AG10803 (cell line): ENCODE measurements at regions not wholly inside any gene's neighbourhood (a gene's known extent, or its start where the extent isn't known, plus 50 kb on each side); places are given as distances from the start of the nearest gene placed in this dataset.
"Not testable (repeated sequence)": the region's sequence is repeated elsewhere in the genome, so short reads cannot be mapped to it uniquely, and the experiment has no call there.

Source experiments
- DNase-seq: peaks from one replicate; pipeline ENCODE4 v3.0.0; 2010; ENCODE audit warnings: low read depth
- H3K4me3 ChIP-seq: 2 replicates; pipeline ENCODE4 v1.5.1; 2011; ENCODE audit warnings: mild to moderate bottlenecking, low read length, control low read depth
- TF ChIP-seq, protein P1 (sequence below): conservative IDR thresholded peaks from 2 replicates; pipeline ENCODE4 v1.5.1; 2011; ENCODE audit warnings: mild to moderate bottlenecking, low read length, control low read depth, inconsistent platforms

DNA sequence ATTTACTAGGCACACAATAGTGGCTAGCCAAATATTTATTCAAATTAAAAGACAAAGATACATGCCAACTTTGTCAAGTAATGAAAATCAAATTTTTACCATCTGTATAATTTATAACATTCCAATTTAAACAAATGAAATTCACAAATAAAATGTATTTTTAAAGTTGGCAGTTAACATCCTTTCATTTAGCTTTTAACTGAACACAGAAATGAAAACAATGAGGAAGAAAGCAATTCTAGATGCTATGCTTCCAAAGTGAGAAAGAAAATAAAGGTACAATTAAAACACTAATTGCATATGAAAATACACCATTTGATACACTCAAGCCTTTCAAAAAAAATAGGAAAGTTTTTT lies 123.1 kb downstream of the MPP7 start:
- no peak overlapping the region for H3K4me3 ChIP-seq
- TF ChIP-seq, protein P1, sequence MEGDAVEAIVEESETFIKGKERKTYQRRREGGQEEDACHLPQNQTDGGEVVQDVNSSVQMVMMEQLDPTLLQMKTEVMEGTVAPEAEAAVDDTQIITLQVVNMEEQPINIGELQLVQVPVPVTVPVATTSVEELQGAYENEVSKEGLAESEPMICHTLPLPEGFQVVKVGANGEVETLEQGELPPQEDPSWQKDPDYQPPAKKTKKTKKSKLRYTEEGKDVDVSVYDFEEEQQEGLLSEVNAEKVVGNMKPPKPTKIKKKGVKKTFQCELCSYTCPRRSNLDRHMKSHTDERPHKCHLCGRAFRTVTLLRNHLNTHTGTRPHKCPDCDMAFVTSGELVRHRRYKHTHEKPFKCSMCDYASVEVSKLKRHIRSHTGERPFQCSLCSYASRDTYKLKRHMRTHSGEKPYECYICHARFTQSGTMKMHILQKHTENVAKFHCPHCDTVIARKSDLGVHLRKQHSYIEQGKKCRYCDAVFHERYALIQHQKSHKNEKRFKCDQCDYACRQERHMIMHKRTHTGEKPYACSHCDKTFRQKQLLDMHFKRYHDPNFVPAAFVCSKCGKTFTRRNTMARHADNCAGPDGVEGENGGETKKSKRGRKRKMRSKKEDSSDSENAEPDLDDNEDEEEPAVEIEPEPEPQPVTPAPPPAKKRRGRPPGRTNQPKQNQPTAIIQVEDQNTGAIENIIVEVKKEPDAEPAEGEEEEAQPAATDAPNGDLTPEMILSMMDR = no peak
- no peak for DNase-seq

DNA sequence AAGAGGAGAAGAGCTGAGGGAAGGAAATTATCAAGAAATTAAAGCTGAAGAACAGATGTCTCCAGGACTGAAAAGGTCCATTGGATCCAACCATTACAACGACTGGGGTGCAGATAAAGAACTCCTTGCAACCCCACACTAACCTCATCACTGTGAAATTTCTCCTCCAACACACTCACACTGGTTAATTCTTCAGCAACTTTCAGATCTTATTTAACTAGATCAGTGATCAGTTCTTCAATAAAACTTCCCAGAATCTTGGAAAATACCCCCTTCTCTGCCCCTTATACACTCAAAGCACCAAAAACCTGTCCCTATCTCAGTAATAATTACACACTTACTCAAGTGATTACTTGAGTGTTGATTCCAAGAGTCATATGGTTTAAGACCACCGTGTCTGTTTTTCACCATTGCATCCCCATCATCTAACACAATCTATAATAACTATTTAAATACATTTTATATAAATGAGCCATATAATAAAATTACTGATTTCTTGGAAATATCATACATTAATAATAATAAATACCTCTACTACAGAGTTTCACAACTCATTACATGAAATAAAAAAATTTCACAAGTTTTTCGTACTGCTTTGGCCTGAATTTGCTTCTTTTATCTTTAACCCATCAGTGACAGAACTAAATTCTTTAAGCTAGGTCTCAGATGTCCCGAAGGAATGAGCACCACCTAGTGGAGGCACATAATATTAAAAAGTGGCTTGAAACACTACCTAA lies 123.7 kb downstream of the MPP7 start:
- no peak overlapping the region for H3K4me3 ChIP-seq
- peak; percentile 73 for DNase-seq
- TF ChIP-seq, protein P1 = peak; percentile 77

DNA sequence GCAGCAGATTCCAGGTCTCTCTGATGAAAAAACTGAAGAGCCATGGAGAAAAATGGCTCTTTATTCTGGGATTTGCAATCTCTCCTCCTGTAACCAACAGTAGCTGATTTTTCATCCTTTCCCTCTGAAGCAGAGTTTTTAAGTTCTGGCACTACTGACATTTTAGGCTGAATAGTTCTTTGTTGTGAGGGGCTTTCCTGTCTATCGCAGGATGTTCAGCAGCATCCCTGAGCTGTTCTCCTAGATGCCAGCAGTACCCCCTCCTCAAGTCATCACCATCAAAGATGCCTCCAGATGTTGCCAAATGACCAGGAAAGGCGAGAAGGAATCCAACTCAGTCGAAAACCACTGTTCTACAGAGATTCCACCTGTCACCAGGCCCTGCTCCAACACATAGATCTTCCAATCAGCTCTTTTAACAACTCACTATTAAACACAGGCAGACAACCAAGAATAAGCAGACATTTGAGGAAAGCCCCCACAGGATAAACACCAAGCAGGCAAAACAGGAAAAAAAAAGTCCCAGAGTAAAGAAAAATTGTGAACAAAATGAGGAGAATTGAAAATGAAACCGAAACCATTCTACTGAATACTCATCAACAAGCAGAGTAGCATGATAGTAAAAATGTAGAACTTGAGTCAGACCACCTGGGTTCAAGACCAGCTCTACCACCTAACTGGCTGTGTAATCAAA lies 124.8 kb downstream of the MPP7 start:
- peak; percentile 10 for DNase-seq
- H3K4me3 ChIP-seq = no peak overlapping the region
- TF ChIP-seq, protein P1 = no peak

DNA sequence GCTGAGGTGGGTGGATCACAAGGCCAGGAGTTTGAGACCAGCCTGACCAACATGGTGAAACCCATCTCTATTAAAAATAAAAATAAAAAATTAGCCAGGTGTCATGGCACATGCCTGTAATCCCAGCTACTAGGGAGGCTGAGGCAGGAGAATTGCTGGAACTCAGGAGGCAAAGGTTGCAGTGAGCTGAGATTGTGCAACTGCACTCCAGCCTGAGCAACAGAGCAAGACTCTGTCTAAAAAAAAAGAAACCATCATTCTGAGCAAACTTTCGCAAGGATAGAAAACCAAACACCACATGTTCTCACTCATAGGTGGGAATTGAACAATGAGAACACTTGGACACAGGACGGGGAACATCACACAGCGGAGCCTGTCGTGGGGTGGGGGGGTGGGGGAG lies 126.4 kb downstream of the MPP7 start:
- H3K4me3 ChIP-seq = not testable (repeated sequence)
- DNase-seq = peak; percentile 33

DNA sequence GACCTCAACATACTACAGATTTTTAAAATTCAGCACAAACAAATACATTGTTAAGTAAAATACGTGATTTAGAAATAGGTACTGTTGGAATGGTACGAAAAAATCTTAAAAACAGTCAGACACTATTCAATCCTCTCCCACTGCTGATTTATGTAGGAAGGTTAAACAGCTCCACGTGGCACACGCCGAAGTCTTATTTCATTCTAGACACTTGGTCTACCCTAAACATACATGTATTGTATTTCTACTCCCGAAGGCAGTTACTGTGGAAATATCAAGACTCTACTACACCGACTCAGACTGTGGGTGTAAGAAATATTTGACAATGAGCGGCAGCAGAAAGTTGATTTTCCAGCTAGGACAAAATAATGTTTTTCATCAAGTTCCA lies 130.6 kb downstream of the MPP7 start:
- H3K4me3 ChIP-seq = no peak overlapping the region
- no peak for DNase-seq
- TF ChIP-seq, protein P1 = no peak

DNA sequence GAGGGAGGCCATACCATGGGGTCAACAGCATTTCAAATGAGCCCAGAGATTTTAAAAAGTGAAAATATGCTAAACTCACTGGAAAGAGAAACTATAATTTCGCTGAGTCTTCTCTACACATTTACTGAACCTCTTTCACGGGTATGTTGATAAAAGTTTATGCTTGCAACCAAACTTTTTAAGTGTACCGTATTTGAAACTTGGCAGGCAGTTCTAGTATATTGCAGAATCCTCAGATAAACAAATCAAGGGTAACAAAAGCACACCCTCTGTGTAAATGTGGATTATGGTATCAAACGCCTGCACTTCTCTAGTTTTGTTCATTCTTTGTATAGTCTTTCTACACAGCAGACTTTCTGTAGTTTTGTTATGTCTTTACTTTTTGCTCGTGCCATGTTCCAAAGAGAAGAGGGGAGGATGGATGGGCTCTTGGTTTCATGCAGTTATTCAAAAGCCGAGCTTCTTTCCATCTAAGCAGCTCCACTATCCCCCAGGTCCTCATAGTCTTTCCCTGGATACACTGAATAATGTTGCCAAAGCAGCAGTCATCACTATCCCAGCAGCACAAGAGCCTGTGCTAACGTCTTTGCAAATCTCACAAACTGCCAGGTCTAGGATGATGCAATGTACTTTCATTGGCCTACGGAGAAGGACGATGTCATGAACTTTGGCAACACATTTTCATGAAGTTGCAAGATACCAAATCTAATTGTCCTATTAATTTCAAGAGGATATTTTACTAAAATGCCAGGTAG lies 131.2 kb downstream of the MPP7 start:
- DNase-seq = peak; percentile 35
- H3K4me3 ChIP-seq = no peak overlapping the region
- TF ChIP-seq, protein P1 = no peak

DNA sequence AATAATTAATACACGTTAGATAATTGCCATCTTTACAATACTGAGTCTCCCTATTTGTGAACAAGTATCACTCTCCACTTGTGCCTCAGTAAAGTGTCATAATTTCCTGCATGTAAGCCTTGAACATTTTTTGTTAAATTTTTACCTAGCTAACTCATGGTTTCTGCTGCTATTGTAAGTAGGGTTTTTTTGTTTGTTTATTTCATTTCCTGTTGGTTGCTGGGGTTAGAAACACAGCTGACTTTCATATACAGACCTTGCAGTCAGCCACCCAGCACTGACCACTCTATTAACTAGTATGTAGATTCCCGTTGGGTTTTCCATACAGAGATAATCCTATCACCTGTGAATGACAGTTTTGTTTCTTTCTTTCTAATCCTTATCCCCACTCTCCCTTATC lies 133.3 kb downstream of the MPP7 start:
- H3K4me3 ChIP-seq = no peak overlapping the region
- TF ChIP-seq, protein P1 = no peak
- DNase-seq = no peak
